GM18519 (cell line): ENCODE measurements at regions not wholly inside any gene's neighbourhood (a gene's known extent, or its start where the extent isn't known, plus 50 kb on each side); places are given as distances from the start of the nearest gene placed in this dataset.
"Not testable (repeated sequence)": the region's sequence is repeated elsewhere in the genome, so short reads cannot be mapped to it uniquely, and the experiment has no call there.

Experiments
- ATAC-seq: cut with Tn5 transposase; IDR thresholded peaks from one replicate; pipeline ENCODE4 v1.9.1; 2021; ENCODE audit warnings: mild to moderate bottlenecking, moderate library complexity; ENCODE audit not compliant: unreplicated experiment, low FRiP score

DNA sequence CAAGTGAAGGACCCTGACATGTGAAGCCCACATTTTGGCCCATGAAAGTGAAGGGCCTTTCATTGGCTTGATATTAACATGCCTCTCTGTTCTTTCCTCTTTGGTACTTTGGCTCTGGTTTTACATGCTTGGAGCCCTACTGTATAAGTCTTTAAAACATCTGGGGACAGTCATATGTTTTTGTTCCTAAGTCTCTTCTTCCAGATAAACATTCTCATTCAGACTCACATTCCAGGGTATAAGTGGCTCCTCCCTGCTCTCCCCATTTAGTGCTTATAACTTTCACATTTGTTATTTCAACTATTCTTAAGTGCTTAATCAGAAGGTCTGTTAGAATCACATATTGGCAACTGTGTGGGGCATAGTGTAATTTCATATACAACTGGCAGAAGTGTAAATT, 1932.2 kb upstream of the CELF4 start:
- ATAC-seq, result no peak

DNA sequence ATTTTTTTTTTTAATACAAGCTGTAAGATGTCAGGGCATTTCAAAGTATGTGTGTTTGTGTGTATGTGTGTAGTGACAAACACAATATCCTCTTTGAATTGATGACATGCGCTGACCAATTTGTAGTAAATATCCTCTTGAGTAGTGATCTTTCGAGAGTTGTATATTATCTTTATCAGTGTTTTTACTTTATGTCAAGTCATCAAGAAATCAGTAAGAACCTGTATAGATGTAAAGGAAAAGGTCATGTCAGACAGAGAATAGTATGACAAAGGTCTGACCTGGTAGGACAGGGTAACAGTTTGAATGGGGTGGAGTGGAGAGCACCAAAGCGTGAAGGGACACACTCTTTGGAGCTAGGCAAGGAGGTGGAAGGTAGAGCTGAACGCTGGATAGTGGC, 1931.4 kb upstream of the CELF4 start:
- no peak for ATAC-seq

DNA sequence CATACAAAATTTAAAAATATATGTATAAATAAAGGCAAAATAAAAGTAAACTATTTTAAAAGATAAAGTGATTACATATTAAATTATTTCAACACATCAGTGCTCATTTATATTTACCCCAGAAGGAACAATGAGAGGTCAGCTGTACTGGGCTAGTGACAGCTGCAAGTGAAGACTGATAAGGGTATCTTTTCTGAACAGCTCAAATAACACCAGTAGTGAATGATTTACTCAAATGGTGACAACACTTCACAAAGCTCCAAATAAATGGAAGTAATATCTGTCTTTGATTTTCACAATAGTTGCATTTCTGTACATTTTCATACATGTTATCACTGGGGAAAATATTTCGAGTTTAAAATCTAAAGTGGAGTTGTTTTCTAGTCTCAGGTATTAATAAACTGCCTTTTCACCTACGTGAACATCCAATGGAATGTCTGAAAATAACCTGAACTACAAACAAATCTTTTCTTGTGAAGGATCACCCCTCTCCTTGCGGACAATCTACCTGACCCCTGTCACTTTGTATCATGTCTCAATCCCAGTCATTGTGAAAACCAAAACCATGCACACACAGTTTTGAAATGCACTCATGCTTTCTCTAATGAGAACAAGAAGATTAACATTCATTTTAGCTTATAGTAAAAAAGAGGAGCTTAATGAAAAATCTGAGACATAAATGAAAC, 1928.8 kb upstream of the CELF4 start:
- no peak for ATAC-seq

DNA sequence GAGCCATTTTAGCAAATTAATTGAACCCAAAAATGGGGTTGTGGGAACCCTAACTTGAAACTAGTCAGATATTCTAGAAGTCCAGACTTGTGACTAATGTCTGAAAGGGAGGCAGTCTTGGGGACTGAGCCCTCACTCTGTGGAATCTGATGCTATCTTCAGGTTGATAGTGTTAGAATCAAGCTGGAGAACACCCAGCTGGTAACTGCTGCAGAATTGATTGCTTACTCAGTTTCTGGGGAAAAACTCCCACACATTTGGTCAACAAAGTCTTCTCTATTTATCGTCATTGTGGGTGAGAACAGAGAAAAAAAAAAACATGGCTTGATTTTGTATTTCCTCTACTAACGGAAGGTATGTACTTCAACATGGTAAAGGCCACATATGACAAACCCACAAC, 1925.8 kb upstream of the CELF4 start:
- no peak for ATAC-seq

DNA sequence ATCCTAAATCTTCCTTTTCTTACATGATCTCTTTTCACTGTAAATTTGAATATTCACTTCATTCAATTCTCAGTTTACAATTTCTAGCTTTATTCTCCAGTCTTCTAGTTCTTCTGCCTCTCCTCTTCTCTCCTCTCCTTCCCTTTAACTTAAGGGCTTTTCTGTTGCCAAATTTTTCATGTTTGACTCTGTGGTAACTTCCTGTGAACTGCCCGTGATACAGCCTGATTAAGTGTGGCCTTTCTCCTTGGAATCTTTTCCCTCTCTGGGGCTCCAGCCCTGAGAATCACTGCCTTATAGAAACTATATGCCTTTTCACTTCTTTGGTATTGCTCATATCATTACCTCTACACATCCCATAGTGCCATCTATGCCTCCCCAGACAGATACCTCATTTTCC, 1923.8 kb upstream of the CELF4 start:
- no peak for ATAC-seq

DNA sequence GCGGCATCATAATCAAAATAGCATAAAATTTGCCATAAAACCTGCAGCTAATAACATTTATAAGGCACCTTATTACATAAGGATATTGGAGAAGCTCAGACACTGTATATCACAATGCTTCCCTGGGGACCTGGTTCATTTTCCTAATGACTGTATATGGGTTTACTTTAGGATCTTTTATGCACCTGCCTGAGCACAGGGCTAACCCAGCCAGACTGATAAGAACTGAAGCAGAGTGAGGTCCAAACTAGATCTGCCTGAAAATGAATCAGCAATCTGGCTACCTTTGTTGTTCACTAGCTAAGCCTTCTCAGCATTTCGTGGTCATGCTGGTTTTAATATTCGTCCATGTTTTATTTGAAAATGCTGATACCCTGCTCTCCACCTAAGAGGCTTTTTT, 1922.3 kb upstream of the CELF4 start:
- ATAC-seq, result no peak

DNA sequence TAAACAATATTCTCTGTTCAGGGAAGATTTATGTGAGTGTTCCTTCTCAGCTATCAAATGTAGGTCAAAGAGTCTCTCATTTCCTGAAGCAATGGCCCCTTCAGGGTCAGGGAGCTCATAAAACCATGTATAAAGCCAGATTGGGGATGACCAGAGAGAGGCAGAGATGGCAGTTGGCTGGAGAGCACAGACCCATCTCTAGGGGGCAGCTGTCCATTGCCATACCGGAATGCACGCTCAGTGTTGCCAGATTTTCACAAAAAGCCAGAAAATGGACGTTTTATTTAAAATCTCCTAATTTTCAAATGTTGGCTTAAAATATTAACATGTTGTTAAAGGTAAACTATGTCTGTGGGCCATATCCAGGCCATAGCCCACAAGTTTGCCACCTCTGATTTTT, 1920.7 kb upstream of the CELF4 start:
- ATAC-seq, result no peak

DNA sequence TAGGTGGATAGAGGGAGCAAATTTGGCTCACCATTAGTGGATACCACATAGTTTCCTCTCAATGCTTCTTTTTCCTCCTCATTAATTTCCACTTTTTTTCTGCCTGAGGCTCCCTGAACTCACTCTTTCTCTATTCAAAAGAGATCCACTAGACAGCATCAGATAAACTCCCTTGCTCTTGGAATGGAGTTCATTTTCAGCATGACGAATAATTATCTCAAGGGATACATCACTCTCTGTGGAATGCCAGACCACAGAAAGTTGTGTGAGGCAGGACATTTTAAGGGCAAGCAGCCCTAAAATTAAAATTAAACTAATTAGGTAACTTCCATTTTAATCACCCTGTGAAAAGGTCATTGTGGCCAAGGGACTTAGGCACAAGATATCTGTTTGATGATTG, 1920.1 kb upstream of the CELF4 start:
- ATAC-seq, result no peak

DNA sequence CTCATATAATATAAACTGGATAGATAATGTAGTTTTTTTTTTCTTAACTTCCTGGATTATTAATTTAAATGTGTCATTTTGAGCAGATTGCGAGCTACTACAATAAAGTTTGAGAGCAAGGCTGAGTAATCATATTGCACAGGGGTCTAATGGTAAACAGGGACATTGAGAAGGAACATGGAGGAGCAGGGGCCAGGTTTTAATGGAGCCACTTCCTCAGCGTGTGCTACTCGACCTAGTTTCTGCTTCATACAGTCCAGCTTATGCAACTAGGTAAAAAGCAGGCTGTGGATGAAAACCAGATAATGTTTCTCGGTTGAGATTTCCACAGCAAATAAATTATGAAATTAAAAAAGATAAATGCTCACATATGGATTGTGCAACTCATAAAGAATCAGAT, 1915.7 kb upstream of the CELF4 start:
- ATAC-seq, result no peak

DNA sequence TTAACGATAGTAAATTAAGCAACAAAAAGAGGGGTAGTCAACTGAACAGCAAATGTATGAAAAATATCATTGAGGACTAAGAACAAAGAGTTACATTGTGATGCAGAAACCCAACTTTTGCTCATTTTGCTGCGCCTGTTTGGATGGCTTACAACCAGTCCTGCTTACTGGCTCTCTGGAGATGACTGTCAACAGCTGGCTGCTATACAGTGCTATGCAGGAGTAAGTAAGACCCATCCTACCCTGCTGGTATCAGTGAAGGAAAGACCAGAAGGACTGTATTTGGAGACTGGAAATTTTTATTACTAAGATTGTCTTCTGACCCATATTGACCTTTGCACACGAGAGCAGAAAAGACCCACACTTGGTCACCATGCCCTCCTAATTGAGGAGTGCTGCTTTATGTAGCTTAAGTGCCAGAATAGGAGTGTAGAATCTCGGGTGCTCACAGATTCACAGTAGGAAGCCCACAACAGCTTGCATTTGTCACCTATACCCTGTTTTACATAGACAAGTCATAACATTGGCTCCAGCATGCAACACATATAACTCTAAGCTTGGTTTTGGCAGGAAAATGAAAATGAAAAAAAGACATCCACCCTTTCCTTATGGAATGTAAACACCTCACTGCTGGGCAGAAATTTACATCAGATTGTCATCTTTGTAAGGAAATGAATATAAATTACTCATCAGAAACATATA, 1915.0 kb upstream of the CELF4 start:
- ATAC-seq, result no peak

DNA sequence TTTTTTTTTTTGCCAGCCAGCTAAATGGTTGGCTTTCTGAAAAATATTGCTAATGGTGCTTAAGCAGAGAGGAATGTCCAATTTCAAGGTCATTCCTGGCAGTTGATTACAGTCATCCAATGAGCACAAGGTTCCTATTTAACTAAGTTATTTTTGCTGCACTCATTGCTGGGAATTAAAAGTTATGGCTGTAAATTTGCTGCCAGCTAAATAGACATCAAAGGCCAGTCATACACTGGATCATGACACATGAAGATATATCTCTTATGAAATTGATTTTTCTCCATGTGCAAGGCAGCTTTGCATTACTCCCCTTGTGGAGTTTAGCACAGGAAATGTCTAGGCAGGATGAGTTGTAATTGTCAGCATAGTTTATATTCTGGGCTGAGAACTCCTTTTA, 1898.4 kb upstream of the CELF4 start:
- ATAC-seq, result no peak

DNA sequence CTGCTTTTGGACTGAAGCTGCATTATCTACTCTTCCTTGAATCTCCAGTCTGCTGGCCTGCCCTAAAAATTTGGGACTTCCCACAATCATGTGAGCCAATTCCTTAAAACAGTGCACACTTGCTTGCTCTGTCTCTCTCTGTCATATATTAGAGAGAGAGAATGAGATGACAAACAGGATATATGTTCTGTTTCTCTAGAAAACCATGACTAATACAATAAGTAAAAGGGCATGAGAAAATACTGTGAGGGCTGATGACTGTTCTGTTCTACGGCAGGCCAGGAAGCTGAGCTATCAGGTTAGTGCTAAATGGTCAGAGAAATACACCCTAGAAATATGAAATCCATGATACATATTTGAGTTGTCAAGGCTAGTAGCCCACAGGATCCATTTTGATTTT, 1896.8 kb upstream of the CELF4 start:
- no peak for ATAC-seq

DNA sequence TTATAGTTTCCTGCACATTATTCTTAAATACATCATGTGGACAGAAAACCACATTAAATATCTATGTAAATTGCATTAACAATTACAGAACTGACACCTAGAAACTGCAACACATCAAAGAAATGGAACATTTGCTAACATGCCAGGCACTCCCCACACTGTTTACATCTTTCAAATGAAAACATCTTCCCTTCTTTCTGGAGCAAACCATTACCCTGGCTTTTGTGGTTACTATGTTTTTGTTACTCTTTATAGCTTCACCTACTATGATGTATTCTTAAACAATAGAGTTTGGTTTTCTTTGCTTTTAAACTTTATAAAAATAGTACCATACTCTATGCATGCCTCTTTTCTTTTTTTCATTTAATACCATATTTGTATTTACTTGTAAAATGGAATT, 1894.5 kb upstream of the CELF4 start:
- ATAC-seq, result no peak

DNA sequence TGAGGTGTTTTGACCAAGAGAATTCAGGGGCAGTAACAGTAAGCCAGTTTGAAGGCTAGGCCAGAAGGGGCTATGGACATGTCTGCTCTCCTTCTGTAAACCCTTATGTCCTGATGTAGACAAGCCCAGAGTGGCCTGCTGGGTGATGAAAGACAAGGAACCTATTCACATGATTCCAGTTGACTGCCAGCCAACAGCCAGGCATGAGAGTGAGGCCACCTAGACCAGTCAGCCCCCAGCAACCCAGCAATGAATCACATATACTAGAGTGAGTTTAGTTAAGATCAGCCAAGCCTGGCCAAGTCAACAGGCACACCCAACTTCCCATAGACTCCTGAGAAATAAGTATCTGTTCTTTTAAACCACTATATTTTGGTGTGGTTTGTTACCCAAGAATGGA, 1889.7 kb upstream of the CELF4 start:
- no peak for ATAC-seq

DNA sequence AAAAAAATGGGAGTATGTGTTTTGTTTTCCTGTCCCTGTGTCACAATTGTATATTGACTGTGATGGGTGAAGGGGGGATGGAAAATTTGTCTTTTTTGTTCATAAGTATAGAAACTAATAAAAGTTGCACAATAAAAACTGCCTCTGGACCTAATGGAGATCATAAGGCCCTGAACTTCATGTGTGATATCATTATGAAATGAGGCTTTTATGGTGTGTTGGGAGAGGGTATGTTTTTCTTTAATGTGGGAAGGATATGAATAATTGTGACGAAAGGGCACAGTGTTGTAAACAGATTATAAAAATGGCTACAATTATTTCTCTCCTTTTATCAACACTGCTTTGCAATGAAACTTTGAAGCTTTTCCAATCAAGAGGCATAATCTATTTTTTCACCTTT, 1889.3 kb upstream of the CELF4 start:
- ATAC-seq, result no peak

DNA sequence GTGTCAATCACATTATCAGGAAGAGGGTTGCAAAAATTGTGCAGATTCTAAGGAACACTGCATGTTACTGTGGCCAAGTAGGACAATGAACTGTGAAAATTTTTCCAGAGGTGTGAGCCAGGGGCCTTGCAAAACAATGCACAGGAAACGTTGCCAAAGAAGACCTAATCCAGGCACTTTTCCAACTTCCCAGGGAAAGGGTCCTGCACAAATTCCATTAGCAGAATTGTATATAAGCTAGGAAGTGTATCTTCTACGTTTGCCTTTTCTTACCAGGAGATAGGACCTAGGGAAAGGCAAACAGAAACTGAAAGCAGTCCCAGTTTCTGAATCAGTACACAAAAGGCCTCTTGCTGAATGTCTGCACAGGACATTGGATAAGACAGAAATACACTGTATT, 1888.3 kb upstream of the CELF4 start:
- ATAC-seq, result no peak

DNA sequence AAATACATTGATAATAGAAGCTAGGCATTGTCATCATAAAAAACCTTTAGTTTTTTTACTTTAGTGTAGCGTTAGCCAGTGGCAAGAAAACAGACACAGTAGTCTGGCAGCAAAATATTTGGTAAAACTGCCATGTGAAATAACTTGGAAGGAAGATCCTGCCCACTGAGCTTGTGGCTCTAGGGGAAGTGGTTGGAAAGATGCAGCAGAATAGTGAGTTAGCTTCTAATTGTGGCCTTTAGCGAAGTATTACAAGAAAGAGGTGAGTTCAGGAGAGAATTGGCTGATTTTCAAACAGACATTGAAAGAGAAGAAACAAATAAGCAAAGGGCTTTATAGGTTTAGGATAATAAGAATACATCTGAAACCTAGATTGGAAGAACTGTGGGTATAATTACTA, 1887.8 kb upstream of the CELF4 start:
- no peak for ATAC-seq

DNA sequence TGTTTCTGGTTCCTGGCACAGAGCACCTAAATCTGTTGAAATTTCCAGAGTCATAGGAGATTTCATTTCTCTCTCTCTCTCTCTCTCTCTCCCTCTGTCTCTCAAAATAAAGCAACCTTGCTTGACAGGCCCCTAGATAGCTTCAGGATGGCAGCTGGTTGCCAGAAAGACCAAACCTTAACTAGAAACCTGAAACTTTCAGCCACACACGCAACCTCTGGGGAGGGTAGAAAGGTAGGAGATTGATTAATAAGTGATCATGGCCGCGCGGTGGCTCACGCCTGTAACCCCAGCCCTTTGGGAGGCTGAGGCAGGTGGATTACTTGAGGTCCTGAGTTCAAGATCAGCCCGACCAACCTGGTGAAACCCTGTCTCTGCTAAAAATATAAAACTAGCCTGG, 1885.4 kb upstream of the CELF4 start:
- no peak for ATAC-seq

DNA sequence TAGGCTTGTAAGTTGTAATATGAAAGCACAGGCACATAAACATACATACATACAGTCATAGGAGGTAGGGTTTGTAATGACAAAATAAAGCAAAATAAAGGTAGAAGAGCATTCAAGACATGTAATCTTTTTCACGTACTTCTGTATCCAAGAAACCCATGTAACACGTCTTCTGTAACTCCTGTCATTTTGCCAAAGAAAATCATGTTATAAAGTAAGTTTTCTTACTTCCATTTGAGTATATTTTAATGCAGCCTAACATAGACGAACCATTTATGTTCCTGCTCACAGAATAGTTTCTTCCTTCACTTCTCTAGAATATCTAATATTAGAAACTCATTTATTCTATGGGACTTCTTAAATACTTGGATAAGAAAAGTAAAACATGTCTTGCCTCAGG, 1884.0 kb upstream of the CELF4 start:
- no peak for ATAC-seq

DNA sequence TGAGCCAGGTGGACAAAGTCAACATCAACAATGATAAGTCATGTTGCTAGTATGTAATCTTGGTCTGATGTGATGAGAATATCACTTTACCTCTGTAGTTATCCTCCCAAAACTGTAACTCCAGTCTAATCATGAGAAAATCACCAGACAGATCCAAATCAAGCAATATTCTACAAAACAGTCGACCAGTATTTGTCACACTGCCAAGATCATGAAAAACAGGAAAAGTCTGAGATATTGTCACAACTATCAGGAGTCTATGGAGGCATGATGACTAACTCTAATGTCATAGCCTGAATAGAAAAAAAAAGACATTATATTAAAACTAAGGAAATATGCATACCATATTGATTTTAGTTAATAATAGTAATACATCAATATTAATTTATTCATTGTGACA, 1883.3 kb upstream of the CELF4 start:
- no peak for ATAC-seq

DNA sequence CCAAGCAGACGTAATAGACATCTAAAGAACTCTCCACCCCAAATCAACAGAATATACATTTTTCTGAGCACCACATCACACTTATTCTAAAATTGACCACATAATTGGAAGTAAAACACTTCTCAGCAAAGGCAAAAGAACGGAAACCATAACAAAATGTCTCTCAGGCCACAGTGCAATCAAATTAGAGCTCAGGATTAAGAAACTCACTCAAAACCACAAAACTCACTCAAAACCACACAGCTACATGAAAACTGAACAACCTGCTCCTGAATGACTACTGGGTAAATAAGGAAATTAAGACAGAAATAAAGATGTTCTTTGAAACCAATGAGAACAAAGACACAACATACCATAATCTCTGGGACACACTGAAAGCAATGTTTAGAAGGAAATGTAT, 1879.4 kb upstream of the CELF4 start:
- not testable (repeated sequence) for ATAC-seq

DNA sequence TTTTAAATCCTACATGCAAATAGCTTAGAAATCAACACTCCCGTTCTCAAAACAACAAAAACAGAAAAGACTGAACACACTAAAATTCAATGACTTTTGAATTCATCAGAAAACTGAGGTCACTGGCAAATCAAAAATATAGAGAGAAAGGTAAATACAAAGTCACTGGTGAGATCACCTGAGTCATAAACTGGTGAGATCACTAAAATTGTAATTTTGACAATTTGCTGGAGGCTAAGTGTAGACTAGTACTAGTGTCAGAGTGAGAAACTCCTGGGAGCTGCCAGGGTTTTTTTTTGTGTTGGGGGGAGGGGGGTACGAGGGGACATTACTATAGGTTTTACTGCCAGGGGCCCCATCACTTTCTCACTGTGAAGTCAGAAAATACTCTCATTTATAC, 1876.0 kb upstream of the CELF4 start:
- no peak for ATAC-seq

DNA sequence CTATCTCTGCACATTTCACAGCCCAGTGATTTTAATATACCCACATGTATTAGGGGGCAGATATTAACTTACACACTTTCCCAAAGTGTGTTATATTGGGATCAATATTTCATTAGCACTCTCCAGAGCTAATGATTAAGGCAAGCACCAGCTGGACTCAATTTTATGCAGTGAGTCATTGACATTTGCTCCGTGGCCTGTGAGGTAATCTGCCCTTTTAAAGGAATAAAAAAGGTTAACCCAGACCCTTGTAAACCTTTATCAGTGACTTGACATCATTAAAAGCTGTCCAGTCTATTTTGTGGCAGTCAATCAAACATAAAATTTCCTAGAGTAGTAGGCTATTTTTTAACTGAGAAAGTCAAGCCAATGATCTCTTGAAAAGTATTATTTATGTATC, 1870.4 kb upstream of the CELF4 start:
- ATAC-seq, result no peak
